Middle frontal gyrus (tissue), 1 donor: ENCODE measurements at regions not wholly inside any gene's neighbourhood (a gene's known extent, or its start where the extent isn't known, plus 50 kb on each side); places are given as distances from the start of the nearest gene placed in this dataset.

Experiments used
- DNase-seq: peaks from one replicate; pipeline ENCODE4 v3.0.0-alpha.2; 2015; ENCODE audit warnings: low spot score; ENCODE audit errors: extremely low spot score

GRCh38 chr6:147755999-147756398, 247.5 kb downstream of the SAMD5 start:
- DNase-seq, result no peak

- no peak for DNase-seq
Observed at GRCh38 chr6:147756891-147757290, 248.4 kb downstream of the SAMD5 start.

GRCh38 chr6:147757291-147757690, 248.8 kb downstream of the SAMD5 start:
- DNase-seq, result no peak

- DNase-seq, result no peak
Observed at GRCh38 chr6:147758303-147758702, 249.8 kb downstream of the SAMD5 start.

- DNase-seq, result no peak
Observed at GRCh38 chr6:147759093-147759492, 250.6 kb downstream of the SAMD5 start.

- no peak for DNase-seq
Observed at GRCh38 chr6:147759536-147759935, 251.0 kb downstream of the SAMD5 start.

GRCh38 chr6:147765541-147765940, 257.1 kb downstream of the SAMD5 start:
- no peak for DNase-seq

GRCh38 chr6:147768969-147769368, 260.5 kb downstream of the SAMD5 start:
- DNase-seq, result no peak

- DNase-seq, result no peak
Observed at GRCh38 chr6:147769496-147770087, 261.1 kb downstream of the SAMD5 start.

- no peak for DNase-seq
Observed at GRCh38 chr6:147770221-147770620, 261.7 kb downstream of the SAMD5 start.

GRCh38 chr6:147772724-147773123, 264.2 kb downstream of the SAMD5 start:
- DNase-seq, result no peak

- no peak for DNase-seq
Observed at GRCh38 chr6:147774856-147775255, 266.4 kb downstream of the SAMD5 start.

GRCh38 chr6:147776631-147777213, 268.2 kb downstream of the SAMD5 start:
- no peak for DNase-seq

- no peak for DNase-seq
Observed at GRCh38 chr6:147779624-147780023, 271.1 kb downstream of the SAMD5 start.

GRCh38 chr6:147782302-147782701, 273.8 kb downstream of the SAMD5 start:
- no peak for DNase-seq

- no peak for DNase-seq
Observed at GRCh38 chr6:147784371-147784770, 275.9 kb downstream of the SAMD5 start.

- DNase-seq, result no peak
Observed at GRCh38 chr6:147787417-147787816, 278.9 kb downstream of the SAMD5 start.

- DNase-seq, result no peak
Observed at GRCh38 chr6:147789430-147789947, 281.0 kb downstream of the SAMD5 start.

GRCh38 chr6:147793871-147794643, 285.6 kb downstream of the SAMD5 start:
- no peak for DNase-seq

GRCh38 chr6:147802459-147802858, 294.0 kb downstream of the SAMD5 start:
- DNase-seq, result no peak

- DNase-seq, result no peak
Observed at GRCh38 chr6:147805155-147805554, 296.7 kb downstream of the SAMD5 start.

- no peak for DNase-seq
Observed at GRCh38 chr6:147806697-147807096, 298.2 kb downstream of the SAMD5 start.
